Hematopoietic multipotent progenitor cell treated with erythropoietin and hydrocortisone succinate and interleukin-3 and kit ligand, for 8 days (in vitro differentiated cells): ENCODE measurements at regions not wholly inside any gene's neighbourhood (a gene's known extent, or its start where the extent isn't known, plus 50 kb on each side); places are given as distances from the start of the nearest gene placed in this dataset.
"Not testable (repeated sequence)": the region's sequence is repeated elsewhere in the genome, so short reads cannot be mapped to it uniquely, and the experiment has no call there.

Source experiments
- DNase-seq: peaks from one replicate; pipeline ENCODE4 v3.0.0-alpha.2; 2015

DNA sequence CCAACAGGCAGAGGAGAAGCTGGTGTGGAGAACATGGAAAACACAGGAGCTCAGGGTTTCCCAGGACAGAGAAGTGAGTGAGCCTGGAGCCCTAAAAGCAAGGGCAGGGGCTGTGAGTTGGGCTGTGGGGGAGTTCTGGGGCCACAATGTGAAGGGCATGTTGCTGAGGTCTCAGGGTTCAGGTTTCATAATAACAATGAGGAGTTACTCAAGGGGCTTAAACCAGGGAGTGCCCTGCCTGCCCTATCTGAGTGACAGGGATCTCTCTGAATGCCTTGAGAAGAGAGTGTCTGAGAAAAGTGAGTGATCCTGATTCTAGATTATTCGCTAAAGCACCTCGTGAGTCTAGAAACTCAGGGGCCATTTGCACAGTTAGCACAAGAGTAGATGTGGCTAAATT, 129.6 kb downstream of the VPREB1 start:
- DNase-seq, result no peak

DNA sequence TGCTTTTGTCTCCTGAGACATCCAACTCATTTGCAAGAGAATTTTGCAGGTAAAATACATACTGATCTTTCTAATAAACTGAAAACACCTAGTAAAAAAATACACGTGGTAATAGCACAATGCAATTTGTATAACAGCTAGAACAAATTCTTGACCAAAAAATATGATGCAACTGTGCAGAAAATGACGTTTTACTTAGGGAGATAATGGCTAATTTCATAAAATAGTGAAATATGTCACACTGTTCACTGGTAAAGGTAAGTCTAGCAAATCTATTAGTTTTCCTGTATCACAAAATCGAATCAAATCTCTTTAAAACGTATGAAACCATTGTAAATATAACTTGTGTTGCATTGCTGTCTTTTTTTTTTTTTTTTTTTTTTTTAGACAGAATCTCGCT, 130.0 kb downstream of the VPREB1 start:
- no peak for DNase-seq

DNA sequence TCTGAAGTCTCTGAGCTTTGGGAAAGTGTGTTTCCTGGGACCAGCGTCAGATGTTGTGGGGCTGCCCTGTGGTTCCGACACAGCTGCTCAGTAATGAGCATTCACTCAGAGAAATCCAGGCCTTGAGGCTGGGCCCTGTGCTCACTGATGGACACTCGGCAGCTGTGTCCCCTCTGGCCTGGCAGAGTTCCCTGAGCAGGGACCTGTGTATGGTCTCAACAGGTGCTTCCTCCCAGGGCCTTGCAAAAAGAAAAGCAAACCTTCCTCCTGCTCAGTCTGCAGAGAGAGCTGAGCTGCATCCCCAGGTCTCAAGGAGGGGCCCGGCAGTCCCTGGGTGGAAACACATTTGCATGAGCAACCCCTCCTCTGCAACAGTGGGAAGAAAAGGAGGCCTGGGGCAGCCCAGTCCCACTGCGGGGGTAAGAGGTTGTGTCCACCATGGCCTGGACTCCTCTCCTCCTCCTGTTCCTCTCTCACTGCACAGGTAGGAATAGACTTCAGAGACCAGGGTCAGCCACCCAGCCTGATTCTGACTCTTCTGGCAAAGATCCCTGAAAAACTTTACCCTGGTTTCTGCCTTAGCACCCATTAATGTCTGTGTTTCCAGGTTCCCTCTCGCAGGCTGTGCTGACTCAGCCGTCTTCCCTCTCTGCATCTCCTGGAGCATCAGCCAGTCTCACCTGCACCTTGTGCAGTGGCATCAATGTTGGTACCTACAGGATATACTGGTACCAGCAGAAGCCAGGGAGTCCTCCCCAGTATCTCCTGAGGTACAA, 131.2 kb downstream of the VPREB1 start:
- no peak for DNase-seq

DNA sequence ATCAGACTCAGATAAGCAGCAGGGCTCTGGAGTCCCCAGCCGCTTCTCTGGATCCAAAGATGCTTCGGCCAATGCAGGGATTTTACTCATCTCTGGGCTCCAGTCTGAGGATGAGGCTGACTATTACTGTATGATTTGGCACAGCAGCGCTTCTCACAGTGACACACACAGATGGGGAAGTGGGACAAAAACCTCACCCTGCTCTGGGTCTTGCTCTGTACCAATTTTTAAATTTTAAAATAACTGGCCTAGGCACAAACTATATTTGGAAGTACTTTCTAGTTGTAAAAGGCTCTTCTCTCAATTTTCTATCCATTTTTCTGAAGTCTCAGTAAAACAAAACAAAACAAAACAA, 131.7 kb downstream of the VPREB1 start:
- no peak for DNase-seq

DNA sequence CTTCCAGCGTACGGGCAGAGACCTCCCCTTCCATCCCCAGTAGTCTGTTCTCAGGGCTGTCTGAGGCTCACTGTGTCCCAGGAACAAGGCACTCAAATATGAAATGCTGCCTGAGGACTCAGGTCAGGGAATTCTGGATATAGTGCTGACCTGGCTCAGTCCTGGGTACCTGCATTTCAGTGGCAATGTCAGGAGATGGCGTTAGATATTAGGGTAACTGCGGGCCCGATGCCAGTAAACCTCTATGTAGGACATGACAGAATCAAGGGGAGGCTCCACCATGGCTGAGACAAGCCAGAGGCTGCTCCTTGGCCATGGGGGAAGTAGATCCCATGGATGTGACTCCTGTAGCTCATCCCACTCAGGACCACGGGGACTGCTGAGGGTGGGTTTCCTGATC, 131.7 kb downstream of the ZNF280B start:
- not testable (repeated sequence) for DNase-seq

DNA sequence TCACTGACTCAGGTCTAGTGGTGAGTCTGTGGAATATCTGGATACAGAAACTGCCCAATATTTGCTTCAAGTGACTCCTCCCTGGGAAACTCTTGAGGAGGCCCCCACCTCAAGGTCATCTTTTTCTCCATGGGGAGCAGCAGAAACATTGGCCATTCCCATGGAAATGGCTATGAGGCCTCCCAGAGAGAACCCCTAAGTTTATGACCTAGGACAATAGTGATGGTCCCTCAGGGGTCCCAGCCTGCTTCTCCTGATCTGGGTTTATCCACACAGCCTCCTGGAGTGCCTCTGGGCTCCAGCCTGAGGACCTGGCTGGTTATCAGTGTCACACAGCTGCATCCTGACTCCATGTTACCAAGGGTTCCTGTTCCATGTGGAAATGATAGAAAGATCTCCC, 131.2 kb downstream of the ZNF280B start:
- no peak for DNase-seq

DNA sequence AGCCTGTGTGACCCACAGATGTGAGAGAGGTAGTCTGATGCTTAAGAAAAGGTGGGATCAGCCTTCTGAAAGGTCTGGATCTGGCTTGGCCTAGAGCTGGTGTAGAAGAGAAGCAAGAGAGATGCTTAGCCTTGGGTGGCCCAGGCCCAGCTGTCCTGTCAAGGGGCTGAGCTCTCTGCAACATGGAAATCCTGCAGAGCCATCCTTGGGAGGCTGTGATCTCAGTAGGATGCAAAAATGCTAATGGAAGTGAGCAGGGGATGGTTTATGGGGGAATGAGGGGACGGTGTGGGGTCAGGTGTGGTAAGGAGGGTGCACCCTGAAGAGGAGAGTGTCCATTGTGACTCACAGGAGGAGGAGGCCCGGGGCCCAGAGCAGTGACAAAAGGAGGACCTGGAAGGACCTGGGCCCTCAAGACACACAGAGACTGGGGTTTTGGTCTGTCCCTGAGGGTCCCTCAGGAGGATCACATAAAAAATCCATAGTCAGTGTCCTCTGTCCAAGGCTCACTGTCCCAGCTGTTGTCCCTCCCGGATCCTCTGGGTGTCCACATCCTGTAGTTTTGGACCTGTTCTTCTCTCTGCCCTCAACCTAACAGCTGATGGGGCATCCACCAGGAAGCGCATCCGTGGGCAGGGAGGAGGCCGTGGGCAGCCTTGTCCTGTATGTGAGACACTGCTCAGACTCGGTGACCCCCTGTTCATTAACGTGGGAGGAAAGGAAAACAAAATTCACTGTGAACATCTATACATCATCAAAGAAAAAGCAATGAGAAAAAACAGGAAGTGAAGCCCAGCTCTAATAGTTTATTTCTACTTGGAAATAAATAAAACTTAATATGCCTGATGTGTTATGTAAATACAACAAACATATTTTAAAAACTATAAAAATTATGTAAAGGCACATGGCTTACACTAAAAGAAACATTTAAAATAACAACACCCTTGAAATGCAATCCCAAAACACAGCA, 129.8 kb downstream of the ZNF280B start:
- DNase-seq, result no peak

DNA sequence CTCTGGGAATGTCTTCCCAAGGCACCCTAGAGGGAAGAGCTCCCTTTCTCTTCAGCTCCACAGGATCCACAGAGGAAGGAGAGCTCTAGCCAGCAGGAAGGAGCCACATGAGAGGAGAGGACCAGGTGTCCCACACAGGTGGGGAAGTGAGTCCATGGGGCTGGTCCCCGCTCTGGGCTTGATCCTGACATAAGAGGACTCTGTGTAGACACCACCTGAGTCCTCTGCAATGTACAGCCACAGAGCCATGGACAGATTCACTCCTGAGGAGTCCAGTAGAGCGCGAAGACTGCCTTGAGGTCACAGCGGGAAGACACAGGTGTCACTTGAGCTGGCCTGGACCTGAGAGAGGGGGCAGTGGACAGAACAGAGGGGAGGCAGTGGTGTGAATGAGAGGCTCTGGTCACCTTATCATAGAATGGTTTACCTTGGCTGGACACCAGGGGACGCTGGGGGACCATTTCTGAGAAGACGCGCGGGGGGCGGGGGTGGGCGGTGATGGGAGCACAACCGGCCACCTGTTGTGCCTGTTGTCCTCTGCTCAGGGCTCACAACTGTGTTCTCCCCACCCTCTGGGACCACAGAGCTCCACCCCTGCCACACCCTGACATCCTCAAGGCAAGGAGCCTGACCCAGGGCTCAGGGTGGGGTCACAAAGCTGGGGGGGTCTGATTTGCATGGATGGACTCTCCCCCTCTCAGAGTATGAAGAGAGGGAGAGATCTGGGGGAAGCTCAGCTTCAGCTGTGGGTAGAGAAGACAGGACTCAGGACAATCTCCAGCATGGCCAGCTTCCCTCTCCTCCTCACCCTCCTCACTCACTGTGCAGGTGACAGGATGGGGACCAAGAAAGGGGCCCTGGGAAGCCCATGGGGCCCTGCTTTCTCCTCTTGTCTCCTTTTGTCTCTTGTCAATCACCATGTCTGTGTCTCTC, 128.2 kb downstream of the ZNF280B start:
- no peak for DNase-seq

DNA sequence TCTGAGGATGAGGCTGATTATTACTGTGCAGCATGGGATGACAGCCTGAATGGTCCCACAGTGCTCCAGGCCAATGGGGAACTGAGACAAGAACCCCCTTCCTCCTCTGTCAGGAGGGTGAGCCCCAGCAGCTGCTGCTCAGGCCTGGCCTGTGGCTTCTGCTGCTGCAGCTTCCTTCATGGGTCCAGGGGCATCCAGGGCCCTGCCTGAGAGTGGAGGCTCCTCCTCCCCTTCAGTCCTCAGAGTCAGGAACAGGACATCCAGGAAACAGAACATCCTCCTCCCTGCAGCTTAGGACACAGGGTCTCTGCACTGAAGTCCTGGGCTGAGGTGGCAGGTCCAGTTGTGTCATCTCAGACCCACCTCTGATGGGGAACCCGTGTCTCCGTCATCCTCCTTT, 127.2 kb downstream of the ZNF280B start:
- DNase-seq, result not testable (repeated sequence)

DNA sequence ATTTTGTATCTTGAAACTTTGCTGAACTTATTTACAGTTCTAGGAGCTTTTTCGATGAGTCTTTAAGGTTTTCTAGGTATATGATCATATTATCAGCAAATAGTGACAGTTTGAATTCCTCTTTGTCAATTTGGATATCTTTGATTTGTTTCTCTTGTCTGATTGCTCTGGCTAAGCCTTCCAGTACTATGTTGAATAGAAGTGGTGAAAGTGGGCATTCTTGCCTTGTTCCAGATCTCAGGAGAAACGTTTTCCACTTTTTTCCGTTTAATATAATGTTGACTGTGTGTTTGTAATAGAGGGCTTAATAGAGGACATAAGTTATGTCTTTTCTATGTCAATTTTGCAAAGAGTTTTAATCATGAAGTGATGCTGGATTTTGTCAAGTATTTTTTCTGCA, 124.3 kb downstream of the ZNF280B start:
- no peak for DNase-seq

DNA sequence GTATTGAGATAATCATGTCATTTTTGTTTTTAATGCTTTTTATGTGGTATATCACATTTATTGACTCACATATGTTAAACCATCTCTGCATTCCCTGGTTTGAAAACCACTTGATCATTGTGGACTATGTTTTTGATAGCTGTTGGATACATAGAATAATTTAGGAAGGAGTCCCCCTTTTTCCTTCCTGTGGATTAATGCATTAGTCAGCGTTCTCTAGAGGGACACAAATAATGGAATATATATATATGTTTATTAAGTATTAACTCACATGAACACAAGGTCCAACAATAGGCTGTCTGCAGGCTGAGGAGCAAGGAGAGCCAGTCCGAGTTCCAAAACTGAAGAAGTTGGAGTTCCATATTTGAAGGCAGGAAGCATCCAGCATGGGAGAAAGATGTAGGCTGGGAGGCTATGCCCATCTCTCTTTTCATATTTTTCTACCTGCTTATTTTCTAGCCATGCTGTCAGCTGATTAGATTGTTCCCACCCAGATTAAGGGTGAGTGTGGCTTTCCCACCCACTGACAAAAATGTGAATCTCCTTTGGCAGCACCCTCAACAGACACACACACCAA, 123.8 kb downstream of the ZNF280B start:
- no peak for DNase-seq

DNA sequence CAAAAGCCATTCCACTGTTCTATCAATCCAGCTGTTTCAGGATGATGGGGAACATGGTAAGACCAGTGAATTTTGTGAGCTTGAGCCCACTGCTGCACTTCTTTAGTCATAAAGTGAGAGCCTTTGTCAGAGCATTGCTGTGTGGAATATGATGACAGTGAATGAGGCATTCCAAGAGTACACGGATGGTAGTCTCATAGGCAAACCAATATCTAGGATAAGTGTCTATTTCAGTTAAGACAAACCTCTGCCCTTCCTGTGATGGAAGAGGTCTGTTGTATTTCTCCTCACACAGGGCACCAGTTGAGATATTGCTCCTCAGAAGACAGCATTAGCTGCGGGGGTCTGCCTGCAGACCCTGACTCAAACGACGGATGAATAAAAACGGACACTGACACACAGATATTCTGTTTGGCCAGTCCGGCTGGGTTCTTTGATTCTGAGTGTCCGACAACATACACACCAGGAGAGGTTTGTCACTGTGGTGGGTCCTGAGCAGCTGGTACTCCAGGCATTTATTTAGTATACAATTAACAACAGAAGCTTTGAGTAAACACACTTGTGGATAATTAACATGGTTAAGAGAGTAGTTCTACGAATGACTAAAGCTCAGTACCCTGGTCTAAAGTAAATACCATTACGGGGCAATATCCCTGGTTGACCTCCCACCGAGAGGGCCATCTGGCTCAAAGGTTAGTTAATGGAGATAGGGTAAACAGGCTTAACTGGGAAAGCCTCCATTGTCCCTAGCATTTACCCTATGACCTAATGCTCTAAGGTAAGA, 121.7 kb downstream of the ZNF280B start:
- no peak for DNase-seq

DNA sequence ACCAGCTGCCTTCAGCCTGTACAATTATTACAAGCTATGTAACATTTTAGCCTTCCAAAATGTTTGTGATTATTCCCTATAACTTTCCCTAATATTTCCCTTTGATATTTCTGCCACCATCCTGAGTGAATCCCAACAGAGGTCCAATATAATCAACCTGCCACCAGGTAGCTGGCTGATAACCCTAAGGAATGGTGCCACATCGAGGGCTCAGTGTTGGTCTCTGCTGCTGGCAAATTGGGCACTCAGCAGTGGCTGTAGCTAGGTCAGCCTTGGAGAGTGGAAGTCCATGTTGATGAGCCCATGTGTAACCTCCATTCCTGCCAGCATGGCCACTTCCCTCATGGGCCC, 121.2 kb downstream of the ZNF280B start:
- no peak for DNase-seq

DNA sequence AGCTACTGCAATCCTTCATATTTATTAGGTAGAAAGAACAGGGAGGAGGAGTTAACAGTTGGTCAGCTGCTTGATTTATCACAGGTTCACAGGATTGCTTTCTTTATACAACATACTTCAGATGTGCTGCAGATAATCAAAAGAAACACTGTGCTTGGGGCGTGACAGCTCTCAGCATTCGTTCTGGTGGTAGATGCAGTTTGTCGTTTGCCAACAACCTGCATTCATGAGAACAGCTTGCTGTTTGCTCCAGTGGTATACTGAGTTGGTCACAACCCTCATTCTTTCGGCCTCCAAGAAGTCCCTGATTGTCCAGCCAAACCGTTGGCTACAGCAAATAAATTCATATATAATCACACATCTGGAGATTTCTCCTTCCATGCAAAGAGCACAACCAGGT, 120.5 kb downstream of the ZNF280B start:
- no peak for DNase-seq

DNA sequence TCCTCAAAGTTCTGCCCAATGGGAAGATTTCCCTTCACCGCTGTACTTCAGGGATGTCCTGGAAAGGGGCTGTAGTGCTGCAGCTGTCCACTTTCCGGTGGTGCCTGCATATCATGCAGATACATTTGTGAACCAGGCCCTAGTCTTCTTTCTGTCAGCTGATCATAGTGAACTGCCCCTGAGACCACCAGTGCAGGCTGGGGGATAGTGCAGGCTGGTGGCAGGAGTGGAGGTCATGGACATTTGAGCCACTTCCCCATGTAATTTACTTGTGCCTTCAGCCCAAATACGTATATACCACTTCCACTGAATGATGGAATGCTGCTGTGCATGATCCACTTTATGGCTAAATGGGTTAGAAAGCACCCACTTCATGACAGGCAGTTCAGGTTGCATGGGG, 120.0 kb downstream of the ZNF280B start:
- DNase-seq, result no peak

DNA sequence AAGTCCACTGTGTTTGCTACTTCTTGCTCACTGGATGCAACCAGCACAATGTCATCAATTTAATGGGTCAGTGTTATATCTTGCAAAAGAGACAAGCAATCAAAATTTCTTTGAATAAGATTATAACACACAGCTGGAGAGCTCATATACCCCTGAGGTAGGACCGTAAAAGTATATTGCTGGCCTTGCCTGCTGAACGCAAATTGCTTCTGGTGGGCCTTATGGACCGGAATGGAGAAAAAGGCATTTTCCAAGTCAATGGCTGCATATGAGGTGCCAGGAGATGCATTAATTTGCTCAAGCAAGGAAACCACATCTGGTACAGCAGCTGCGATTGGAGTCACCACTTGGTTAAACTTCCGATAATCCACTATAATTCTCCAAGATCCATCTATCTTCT, 119.1 kb downstream of the ZNF280B start:
- no peak for DNase-seq

DNA sequence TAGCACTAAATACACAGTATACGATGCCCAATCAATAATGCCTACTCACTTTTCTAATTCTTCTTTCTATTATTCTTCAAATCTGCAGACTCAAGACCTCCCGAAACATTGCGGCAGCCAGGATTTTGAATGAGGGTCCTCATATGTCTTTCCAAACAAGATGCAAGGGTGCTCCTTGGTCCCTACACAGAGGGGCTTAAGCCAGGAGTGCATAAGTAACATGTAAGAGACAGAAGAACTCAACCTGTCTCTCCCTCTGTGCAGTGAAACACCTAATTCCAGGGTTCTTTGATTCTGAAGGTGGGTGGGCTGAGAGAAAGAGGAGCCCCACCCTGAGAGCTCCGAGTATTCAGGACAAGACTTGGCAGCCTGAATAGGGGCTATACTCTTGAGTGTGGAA, 117.6 kb downstream of the ZNF280B start:
- no peak for DNase-seq

DNA sequence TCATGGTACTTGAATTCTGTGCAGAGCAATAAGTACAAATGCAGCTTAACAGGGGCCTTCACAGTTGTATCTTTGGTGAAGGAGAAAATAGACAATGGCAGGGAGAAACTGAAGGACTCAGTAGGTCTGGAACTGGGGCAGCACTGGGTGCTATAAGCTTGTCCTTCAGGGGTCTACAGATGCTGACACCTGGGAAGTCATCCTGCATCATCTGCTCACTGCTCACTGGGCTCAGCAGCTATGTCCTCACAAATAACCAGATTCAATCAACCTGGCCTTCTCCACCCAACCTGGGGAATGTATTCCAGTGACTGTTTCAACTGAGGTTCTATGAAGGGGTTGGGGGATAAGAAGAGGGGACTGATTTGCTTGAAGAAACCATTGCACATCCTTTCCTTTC, 117.0 kb downstream of the ZNF280B start:
- no peak for DNase-seq

DNA sequence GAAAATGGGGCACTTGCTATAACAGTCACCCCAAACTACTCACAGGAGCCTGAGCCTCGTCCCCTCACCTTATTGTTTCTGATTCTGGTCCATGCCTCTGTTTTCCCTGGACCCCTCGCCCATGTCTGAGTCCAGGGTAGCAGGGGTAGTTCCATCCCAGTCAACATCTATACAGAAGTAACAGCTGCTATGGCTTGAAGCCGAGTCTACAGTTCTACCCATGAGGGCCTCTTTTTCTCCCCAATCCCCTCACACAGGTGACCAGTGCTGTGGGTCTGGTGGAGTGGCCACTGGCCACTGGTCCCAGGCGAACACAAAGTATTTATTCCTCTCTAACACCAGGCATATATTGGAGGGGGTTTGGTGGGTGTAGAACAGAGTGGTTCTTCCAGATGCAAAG, 116.4 kb downstream of the ZNF280B start:
- no peak for DNase-seq

DNA sequence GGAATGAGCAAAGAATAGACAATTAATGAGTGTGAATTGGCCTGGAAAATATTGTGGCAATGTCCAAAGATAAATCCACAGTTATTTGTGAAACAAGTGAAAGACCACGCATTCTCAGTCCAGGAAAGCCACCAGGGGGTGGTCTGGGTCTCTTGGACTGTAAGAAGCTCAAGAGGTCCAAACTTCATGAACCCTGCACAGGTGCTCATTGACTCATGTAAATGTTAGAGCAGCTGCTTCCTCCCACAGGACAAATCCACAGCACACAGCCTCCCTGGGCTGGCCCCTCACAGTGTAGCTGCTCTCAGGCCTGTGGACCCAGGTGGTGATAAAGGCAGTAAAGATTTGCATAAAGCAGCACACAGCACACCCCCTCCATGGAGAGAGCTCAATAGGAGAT, 114.0 kb downstream of the ZNF280B start:
- DNase-seq, result no peak

DNA sequence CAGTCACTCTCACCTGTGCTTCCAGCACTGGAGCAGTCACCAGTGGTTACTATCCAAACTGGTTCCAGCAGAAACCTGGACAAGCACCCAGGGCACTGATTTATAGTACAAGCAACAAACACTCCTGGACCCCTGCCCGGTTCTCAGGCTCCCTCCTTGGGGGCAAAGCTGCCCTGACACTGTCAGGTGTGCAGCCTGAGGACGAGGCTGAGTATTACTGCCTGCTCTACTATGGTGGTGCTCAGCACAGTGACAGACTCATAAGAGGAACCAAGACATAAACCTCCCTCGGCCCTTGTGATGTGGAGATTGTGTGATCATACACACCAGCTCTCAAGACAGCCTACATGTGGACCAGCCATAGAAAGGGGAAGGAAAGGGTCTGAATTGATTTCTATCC, 113.3 kb downstream of the ZNF280B start:
- DNase-seq, result no peak

DNA sequence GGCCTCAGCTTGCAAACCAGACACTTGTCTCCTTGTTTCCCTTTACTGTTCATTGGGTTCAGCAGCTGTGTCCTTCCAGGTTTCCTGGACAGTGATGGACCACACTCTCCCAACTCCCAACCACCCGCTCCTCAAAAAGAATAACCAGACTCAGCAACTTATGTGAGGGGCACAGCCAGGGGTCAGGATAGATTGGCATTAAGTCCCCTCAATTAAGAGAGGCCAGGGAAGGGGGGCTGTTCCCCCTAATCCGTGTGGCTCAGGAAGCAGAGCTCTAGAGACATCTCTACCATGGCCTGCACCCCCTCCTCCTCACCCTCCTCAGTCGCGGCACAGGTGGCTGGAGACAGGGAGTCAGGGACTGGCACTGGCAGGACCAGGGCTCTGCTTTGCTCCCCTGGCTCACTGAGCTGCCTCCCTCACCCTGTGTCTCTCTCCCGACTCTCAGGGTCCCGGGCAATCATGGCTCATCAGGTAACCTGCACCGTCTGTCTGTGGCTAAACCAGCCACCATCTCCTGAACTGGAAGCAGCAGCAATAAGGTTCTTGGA, 111.7 kb downstream of the ZNF280B start:
- no peak for DNase-seq
